Activated CD8-positive, alpha-beta memory T cell treated with anti-CD3 and anti-CD28 coated beads for 24 hours (primary cell): ENCODE measurements at regions not wholly inside any gene's neighbourhood (a gene's known extent, or its start where the extent isn't known, plus 50 kb on each side); places are given as distances from the start of the nearest gene placed in this dataset.

Source experiments
- DNase-seq: peaks from one replicate; pipeline ENCODE4 v3.0.0-alpha.2; 2020

DNA sequence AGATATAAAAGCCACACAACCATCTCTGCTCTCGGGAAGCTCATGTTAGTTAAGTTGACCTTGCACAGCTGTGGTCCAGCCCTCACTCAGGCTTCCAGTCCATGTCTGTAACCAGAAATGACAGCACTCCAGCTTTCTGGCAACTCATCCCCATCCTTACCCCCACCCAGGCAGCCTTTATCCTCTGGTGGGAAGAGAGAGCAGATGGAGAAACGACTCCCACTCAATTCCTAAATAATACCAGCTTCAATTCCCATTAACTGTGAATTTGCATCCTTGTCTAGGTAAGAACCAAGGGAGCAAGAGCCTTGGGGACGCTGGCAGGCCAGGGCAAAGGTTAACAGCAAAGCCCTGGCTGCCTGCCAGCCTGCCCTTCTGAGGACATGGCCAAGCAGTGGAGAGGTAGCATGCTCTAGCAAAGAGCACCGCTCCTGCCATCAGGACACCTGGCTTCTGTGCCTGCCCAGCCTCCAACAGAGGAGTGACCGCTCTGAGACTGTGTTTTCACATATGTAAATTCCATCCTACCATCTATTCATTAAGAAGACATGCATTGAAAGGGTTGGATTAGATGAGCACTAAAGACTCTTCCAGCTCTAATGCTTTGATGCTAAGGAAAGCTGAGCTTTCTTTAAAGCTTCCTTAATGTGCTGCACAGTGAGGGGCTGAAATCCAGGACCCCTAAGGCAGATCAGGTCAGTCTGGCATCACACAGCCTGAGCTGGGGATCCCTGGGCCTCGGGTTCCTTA is 236.1 kb downstream of the GRIN2B start:
- DNase-seq, result no peak

DNA sequence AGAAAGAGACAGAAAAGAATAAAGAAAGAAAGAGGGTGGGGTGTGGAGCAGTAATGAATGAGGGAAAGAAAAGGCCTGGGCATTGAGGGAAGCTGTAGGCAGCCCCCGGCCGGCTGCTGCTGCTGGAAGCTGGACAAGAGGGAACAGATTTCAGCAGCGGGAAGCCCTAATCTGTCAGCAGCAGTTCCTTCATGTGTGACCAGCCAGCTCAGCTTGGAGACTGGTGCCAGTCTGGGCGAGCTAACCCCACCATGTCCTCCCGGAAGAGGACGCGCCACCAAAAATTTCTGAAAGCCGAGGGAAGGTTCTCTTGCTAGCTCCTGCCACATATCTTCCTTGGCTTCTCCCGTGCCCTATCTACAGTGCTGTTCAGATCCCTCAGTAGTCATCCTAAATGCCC is 236.8 kb downstream of the GRIN2B start:
- no peak for DNase-seq

GRCh38 chr12:13740149-13740545 is 241.3 kb downstream of the GRIN2B start:
- DNase-seq, result no peak

DNA sequence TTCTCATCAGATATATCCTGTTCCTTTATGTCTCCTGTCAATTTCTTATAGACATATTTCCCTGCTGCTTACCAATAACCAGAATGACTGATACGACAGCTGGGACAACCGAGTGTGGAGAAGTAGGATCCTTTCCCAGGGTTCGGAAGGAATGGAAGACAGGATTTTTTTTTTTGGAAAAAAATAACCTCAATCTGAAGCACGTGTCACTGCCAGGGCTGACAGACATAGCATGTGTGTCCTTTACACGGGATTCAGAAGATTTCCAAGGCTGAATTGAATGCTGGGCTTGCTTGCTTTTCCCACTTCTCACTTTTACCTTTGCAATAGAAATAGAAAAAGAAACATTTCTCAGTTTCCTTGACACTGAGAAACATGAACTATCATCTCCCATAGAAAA is 245.7 kb downstream of the GRIN2B start:
- no peak for DNase-seq

DNA sequence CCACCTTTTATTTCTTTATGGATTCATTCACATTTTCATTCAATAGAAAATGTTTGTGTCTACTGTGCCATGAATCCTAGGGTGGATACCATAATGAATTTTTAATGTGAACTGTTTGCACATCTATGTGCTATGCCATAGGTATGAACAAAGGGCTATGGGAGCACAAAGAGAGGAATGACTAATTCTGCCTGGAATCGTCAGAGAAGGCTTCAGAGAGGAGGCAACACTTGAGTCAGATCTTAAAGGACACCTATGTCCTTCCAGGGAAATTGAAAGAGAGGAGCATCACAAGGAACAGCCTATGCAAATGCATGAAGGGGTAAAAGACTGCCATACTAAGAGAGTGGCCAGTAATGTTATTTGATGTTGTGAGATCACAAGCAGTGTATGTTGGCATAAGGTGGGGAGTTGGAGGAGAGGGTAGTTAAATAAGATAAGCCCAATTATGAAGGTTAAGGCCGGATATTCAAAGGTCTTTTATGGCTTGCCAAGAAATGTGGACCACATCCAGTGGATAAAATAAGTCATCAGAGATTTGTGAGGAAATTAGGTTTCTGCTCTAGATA is 246.7 kb downstream of the GRIN2B start:
- DNase-seq, result no peak

DNA sequence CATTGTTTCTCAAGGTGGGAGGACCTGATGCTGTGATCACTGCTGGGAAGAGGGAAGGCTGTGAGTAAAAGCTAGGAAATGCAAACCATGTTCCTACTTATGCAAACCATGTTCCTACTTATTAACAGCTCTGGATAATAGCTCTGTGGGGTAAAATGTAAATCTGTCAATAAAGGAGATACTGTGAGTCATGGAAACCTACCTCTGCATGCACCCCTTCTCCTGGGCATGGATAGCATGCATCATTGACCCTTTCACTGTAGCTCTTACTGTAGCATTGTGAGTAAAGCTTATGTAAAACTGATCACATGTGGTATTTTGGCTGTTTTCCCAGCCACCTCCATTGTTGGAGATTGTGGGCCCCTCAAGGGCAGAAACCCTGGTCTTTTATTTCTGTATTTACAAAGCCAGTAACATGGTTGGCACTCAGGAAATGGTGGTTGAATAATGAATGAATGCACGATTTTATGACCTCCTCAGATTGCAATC is 253.7 kb downstream of the GRIN2B start:
- no peak for DNase-seq

GRCh38 chr12:13725049-13725448 is 256.4 kb downstream of the GRIN2B start:
- no peak for DNase-seq

DNA sequence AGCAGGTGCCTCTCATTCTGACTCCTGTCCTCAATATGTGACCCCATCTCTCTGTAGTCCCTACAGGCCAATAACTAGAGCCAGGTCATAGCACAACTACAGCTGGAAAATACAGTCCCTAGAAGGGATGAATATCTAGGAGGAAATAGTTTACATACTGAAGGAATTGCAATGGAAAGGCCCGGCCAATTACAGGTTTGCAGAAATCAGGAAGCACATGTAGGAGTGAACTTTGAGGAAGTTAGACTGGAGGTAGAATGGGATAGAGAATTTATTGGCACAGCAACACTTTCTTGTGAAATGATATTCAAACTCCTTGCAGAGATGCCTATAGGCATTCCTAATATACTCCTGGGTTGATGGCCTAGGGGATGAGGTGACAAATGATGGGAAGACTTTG is 257.3 kb downstream of the GRIN2B start:
- no peak for DNase-seq

- DNase-seq, result no peak
Observed at GRCh38 chr12:13719986-13720385, 261.4 kb downstream of the GRIN2B start.

GRCh38 chr12:13718271-13718670 is 263.1 kb downstream of the GRIN2B start:
- no peak for DNase-seq

DNA sequence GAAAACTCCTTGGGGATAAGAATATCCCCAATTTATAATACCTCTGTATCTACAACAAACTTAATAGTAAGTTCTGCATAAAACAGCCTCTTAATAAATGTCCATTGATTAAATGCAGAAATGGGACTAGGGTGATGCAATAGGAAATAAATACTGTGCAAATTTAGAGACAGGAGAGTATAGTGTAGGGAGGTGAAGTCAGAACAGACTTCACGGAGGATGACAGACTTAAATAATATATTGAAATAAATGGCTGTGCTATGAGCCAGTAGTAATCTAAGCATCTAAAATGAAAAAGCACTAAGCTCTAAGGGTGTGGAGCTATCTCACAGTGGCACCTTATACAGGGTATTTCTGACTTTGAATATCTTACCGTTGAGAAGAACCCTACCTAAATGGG is 265.3 kb downstream of the GRIN2B start:
- DNase-seq, result no peak

DNA sequence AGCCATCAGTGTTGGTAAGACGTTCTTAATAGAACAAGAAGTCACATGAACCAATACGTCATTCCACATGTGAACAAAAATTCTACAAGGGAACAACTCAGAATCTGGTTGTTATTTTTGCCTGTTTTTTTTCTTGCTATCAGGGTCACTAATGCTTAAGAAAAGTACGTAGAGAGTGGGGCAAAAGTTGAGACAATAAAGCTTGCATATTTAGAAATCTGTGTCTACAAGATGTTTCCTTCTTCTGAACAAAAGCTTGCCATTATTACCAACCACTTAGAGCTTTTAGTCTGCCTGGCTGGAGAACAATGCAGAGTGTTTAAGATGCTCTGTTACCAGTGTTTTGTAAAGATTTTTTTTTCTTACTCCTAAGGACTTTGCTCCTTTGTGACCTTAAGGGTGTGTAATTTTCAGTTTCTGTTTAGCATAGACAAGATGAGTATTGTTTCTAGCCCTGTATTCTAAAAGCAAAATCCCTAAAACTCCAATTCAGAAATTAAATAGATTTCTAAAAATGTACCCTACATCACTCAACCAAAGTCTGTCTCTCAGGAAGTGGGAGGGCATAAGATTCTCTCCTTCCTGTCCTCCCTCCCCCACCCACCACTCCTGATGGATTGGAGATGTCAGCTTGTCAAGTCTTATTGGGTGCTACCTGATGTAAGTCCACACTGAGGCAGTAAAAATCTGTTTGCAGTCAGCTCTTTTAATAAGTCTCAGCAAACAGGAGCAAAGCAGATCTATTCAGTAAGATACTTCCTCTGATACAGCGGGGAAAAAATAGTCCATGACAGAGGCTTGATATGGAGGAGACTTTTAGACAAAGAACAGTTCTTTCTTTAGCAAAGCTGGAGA is 267.6 kb downstream of the GRIN2B start:
- no peak for DNase-seq

DNA sequence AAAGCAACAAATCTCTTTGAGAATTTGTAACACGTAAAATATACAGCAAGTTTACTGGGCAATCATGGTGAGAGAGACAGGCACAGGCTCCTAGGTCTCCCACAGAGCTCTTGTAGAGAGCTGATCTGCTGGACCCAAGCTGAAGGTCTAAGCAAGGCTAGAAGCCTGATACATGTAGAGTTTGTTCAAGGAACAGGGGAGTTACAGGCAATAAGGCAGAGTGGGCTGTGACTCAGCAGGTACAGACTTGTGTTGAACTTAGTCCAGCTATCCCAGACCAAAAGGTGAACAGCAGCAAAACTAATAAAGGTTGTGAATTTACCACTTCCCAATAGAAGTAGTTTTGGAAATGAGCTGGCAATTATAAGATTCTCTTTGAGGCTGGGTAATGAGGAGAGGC is 273.6 kb downstream of the GRIN2B start:
- DNase-seq, result no peak

GRCh38 chr12:13702381-13702780 is 279.0 kb downstream of the GRIN2B start:
- DNase-seq, result no peak

- DNase-seq, result no peak
Observed at GRCh38 chr12:13701502-13701901, 279.9 kb downstream of the GRIN2B start.

- DNase-seq, result no peak
Observed at GRCh38 chr12:13697973-13698372, 283.4 kb downstream of the GRIN2B start.

GRCh38 chr12:13695781-13696180 is 285.6 kb downstream of the GRIN2B start:
- no peak for DNase-seq

GRCh38 chr12:13692332-13692731 is 289.1 kb downstream of the GRIN2B start:
- no peak for DNase-seq

DNA sequence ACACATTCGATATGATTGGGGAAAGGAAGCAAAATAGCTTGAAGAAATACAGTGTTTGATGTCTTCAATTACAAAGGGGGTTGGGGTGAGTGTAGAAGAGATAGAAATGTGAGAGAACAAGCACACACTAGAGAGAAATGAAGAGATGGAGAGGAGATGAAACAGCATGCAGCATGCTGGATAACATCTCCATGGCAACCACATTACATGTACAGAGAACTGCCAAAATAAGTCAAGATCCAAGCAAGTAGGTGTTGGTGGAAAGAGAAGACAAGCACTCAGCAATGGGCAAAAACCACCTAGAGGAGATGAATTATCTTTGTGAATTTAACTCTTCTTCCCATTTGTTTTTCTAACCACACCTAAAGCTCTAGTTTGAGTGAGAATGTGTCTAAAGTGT is 289.8 kb downstream of the GRIN2B start:
- DNase-seq, result no peak

GRCh38 chr12:13687633-13688032 is 293.8 kb downstream of the GRIN2B start:
- DNase-seq, result no peak

- DNase-seq, result no peak
Observed at GRCh38 chr12:13686260-13686659, 295.1 kb downstream of the GRIN2B start.

DNA sequence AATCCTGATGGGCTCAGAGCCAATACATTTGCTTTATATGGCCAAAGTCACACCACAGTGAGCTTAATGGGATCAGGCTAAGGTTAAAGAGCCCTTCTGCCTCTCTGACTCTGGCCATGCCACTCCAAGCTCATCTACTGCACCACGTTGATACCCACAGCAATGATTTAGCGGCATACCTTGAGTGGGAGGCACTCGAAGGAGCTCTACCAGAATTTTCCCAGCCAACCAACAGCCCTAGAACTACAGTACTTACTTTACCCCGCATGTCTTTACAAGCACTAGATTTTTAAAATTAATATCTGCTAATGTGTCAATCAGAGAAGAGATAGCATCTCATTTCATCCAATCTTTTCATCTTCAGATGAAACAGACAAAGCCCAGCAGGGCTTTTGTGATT is 300.5 kb downstream of the GRIN2B start:
- DNase-seq, result no peak

DNA sequence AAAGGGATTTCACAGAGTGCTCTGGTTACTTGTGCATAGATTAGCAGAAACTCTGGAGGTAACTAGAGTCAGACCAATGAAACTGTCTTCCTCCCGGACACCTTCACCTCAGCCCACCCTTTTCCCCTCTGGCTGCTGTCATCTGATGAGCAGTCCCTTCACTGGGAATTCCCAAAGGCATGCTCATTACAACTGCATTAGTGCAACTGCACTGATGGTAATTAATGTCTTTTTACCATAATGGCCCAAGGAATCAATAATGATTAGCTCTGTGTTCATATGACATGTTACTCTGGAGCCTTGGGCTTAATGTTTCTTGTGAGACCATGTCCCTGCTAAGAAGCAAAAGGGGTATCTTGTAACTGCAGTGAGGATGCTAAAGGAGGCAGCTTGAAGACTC is 304.5 kb downstream of the GRIN2B start:
- DNase-seq, result no peak

- DNase-seq, result no peak
Observed at GRCh38 chr12:13670285-13670866, 311.0 kb downstream of the GRIN2B start.
